Upper lobe of left lung (tissue), 4 donors: ENCODE measurements at regions not wholly inside any gene's neighbourhood (a gene's known extent, or its start where the extent isn't known, plus 50 kb on each side); places are given as distances from the start of the nearest gene placed in this dataset.

Experiments
- EP300 ChIP-seq, 4 donors: sonication (generic); formaldehyde crosslinking; IDR thresholded peaks; one replicate each; pipeline ENCODE4 v1.5.1; 2017; ENCODE audit warnings: antibody characterized with exemption in 4 of 4, control low read depth in 2 of 4
- POLR2A ChIP-seq, 4 donors: fragments of 450-650 bp; IDR thresholded peaks; one replicate each; pipeline ENCODE4 v1.5.1; 2016 to 2017; ENCODE audit warnings: antibody characterized with exemption in 4 of 4, mild to moderate bottlenecking in 2 of 4
- TF ChIP-seq, protein P1 (sequence below), 6 experiments: fragments of 450-650 bp in 4 of 6; fragments of 200-600 bp in 2 of 6; sonication (generic) in 2 of 6; IDR thresholded peaks; one replicate each; pipeline ENCODE4 v1.5.1; 2016 to 2019; ENCODE audit warnings: antibody characterized with exemption in 6 of 6

DNA sequence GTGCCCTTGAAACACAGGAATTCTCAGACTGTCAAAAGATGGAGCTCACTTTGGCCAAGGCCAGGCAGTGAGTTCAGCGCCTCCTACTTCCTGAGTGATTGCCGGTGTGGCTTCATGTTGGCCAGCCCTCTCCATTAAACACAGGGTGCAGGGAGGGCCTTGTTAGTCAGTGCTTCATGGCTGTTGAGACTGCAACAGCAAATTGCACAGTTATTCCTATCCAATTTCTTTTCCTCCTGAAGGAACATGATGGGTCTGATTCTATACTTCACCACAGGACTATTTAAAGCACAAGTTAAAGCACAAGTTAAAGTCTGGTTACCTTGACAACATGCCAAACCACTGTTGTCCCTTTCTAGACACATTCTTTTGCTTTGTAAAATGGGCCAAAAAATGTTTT is 156.6 kb downstream of the SIPA1L2 start:
- TF ChIP-seq, protein P1, sequence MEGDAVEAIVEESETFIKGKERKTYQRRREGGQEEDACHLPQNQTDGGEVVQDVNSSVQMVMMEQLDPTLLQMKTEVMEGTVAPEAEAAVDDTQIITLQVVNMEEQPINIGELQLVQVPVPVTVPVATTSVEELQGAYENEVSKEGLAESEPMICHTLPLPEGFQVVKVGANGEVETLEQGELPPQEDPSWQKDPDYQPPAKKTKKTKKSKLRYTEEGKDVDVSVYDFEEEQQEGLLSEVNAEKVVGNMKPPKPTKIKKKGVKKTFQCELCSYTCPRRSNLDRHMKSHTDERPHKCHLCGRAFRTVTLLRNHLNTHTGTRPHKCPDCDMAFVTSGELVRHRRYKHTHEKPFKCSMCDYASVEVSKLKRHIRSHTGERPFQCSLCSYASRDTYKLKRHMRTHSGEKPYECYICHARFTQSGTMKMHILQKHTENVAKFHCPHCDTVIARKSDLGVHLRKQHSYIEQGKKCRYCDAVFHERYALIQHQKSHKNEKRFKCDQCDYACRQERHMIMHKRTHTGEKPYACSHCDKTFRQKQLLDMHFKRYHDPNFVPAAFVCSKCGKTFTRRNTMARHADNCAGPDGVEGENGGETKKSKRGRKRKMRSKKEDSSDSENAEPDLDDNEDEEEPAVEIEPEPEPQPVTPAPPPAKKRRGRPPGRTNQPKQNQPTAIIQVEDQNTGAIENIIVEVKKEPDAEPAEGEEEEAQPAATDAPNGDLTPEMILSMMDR (IDR thresholded peaks at IDR 0.05) = no peak
- TF ChIP-seq POLR2A (IDR thresholded peaks at IDR 0.05) (no peak), EP300 (IDR thresholded peaks at IDR 0.05) (no peak)
